Endothelial cell of umbilical vein (primary cell): ENCODE measurements at regions not wholly inside any gene's neighbourhood (a gene's known extent, or its start where the extent isn't known, plus 50 kb on each side); places are given as distances from the start of the nearest gene placed in this dataset.

Experiments
- BruUV-seq: library from RNA; stranded (reverse); fragments of 400-500 nt; replicated peaks from 2 replicates; lab custom pipeline; 2021; lab: Mats Ljungman, UMichigan
- CTCF ChIA-PET: fragments of 300-600, 350-600 bp; sonication (Branson Sonifier 250); formaldehyde crosslinking; loops from one replicate; lab custom pipeline; 2021; ENCODE audit warnings: antibody characterized with exemption, inconsistent platforms; lab: Charles Lee
- POLR2A ChIA-PET: fragments of 300-600, 350-600 bp; sonication (Branson Sonifier 250); formaldehyde crosslinking; loops from one replicate; lab custom pipeline; 2021; ENCODE audit warnings: antibody characterized with exemption, inconsistent platforms; lab: Charles Lee
- DNase-seq: peaks from one replicate; pipeline ENCODE4 v3.0.0-alpha.2; 2011; ENCODE audit warnings: low read depth, low spot score
- FAIRE-seq: peaks from 2 replicates; lab custom pipeline; 2011; peaks lifted over from hg19 to GRCh38; lab: Jason Lieb, UNC
- H2AFZ ChIP-seq: 2 replicates; pipeline ENCODE4 v1.6.0; 2012; ENCODE audit warnings: low read depth, low read length, control low read depth, inconsistent platforms
- H3K27ac ChIP-seq: 2 replicates; pipeline ENCODE4 v1.5.1; 2011; ENCODE audit warnings: low read depth, mild to moderate bottlenecking, control low read depth, low read length, moderate library complexity; ENCODE audit not compliant: insufficient read depth
- H3K27me3 ChIP-seq, 2 experiments: 2 replicates each; pipeline versions ENCODE4 v1.6.0 to v1.6.1; 2011; ENCODE audit warnings: low read length in 2 of 2, mixed read lengths in 1 of 2; ENCODE audit not compliant: control insufficient read depth in 2 of 2, insufficient read depth in 2 of 2
- H3K36me3 ChIP-seq, 2 experiments: 2 replicates in 1 of 2; 3 replicates in 1 of 2; pipeline ENCODE4 v1.5.1; 2011; ENCODE audit warnings: low read length in 2 of 2, mild to moderate bottlenecking in 1 of 2, moderate library complexity in 1 of 2; ENCODE audit not compliant: control insufficient read depth in 2 of 2, insufficient read depth in 2 of 2; ENCODE audit errors: extremely low read depth in 1 of 2
- H3K4me1 ChIP-seq: 3 replicates; pipeline ENCODE4 v1.5.1; 2011; ENCODE audit warnings: mild to moderate bottlenecking, low read length; ENCODE audit not compliant: control insufficient read depth, insufficient read depth; ENCODE audit errors: extremely low read depth
- H3K4me2 ChIP-seq: 2 replicates; pipeline ENCODE4 v1.6.1; 2011; ENCODE audit warnings: low read length, control low read depth, mixed read lengths; ENCODE audit not compliant: insufficient read depth
- H3K4me3 ChIP-seq, 3 experiments: fragments of 200-600 bp in 1 of 3; sonication (generic), shearing (Covaris generic) in 1 of 3; replicated peaks in 1 of 3; 2 replicates each; pipeline ENCODE4 v1.5.1; 2011 to 2016; ENCODE audit warnings: control low read depth in 3 of 3, low read length in 3 of 3, mild to moderate bottlenecking in 2 of 3, inconsistent platforms in 1 of 3, low read depth in 1 of 3, moderate library complexity in 1 of 3; ENCODE audit not compliant: insufficient read depth in 1 of 3
- H3K79me2 ChIP-seq: 2 replicates; pipeline ENCODE4 v1.6.0; 2012; ENCODE audit warnings: low read length, inconsistent platforms; ENCODE audit not compliant: control insufficient read depth, insufficient read depth
- H3K9ac ChIP-seq: replicated peaks from 2 replicates; pipeline ENCODE3; 2011; ENCODE audit warnings: low read length, control low read depth; ENCODE audit not compliant: insufficient read depth; ENCODE audit errors: extremely low read depth
- H3K9me1 ChIP-seq: replicated peaks from 3 replicates; pipeline ENCODE4 v1.6.0; 2011; ENCODE audit warnings: mild to moderate bottlenecking, low read length; ENCODE audit not compliant: control insufficient read depth, insufficient read depth; ENCODE audit errors: extremely low read depth
- H3K9me3 ChIP-seq: replicated peaks from 2 replicates; pipeline ENCODE4 v1.5.1; 2012; ENCODE audit warnings: low read length, inconsistent platforms; ENCODE audit not compliant: control insufficient read depth, insufficient read depth
- H4K20me1 ChIP-seq: replicated peaks from 2 replicates; pipeline ENCODE3; 2011; ENCODE audit warnings: mild to moderate bottlenecking, low read length; ENCODE audit not compliant: control insufficient read depth, insufficient read depth; ENCODE audit errors: extremely low read depth
- EZH2 ChIP-seq: IDR thresholded peaks from 2 replicates; pipeline ENCODE4 v1.6.1; 2012; ENCODE audit warnings: borderline replicate concordance, low read depth, mild to moderate bottlenecking, moderate library complexity, low read length, inconsistent platforms; ENCODE audit not compliant: severe bottlenecking
- GATA2 ChIP-seq: IDR thresholded peaks from 2 replicates; pipeline ENCODE4 v1.7.0; 2011; ENCODE audit warnings: low read depth, mild to moderate bottlenecking, moderate library complexity, mixed read lengths, low read length; ENCODE audit not compliant: insufficient read length, insufficient read depth
- JUN ChIP-seq: IDR thresholded peaks from 2 replicates; pipeline ENCODE4 v1.6.1; 2011; ENCODE audit warnings: borderline replicate concordance, low read depth; ENCODE audit not compliant: insufficient read length, insufficient read depth
- POLR2AphosphoS5 ChIP-seq: IDR thresholded peaks from 2 replicates; pipeline ENCODE4 v1.6.1; 2012; ENCODE audit warnings: low read depth, mild to moderate bottlenecking, control low read depth, low read length, moderate library complexity; ENCODE audit not compliant: insufficient read depth
- dilution Hi-C: fragments of 300-500 bp; cut with MboI; formaldehyde crosslinking; loops from one replicate; pipeline ENCODE4 v1.15.0; 2019; ENCODE audit warnings: low sequenced_read_pairs; ENCODE audit not compliant: extremely low pct_ligation_motif_present
- intact Hi-C: fragments of 100-400 bp; cut with micrococcal nuclease; formaldehyde crosslinking; loops from one replicate; pipeline ENCODE4 v1.10.0; 2022
- TF ChIP-seq, protein P1 (sequence below), 2 donors: IDR thresholded peaks; 1 replicate in 1 of 2; 2 replicates in 1 of 2; pipeline ENCODE4 v1.5.1; 2011; ENCODE audit warnings: low read length in 2 of 2, mild to moderate bottlenecking in 2 of 2, moderate library complexity in 2 of 2, control low read depth in 1 of 2, inconsistent platforms in 1 of 2, low read depth in 1 of 2; ENCODE audit not compliant: insufficient read depth in 1 of 2; ENCODE audit errors: extremely low read depth in 1 of 2
- TF ChIP-seq, protein P2 (sequence below): IDR thresholded peaks from 2 replicates; pipeline ENCODE4 v1.6.1; 2011; ENCODE audit not compliant: insufficient read depth, insufficient read length

DNA sequence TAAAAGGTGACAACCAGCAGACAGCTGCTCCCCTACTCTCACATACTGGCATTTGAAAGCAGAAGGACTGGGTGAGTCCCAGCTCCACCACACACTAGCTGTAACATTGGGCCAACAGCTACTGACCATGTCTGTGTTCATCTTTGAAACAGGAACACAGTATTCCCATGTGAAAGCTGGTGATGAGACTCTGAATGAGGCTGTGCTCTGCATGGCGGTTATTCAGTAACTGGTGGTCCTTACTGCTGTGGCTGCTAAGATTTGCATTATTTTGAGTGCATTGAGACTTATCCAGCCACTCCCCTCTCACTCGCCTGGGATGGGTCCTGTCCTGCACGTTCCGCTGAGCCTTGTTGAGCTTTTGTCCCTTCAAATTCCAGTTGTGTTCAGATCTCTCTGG is 342.9 kb downstream of the FOXL1 start:
- H3K9me1 ChIP-seq = no peaks in the 10 kb centered on the region
- no peak overlapping the region for H3K4me3 ChIP-seq
- ChIA-PET POLR2A (no interaction called here), CTCF (interaction anchor here (0.9 to 1.2 kb wide), 2 partner anchors 96 to 142 kb away, joined by 3 read pairs; no protein-coding TSS in a partner anchor)
- no peak overlapping the region for H3K27ac ChIP-seq
- no peaks in the 10 kb centered on the region for H3K79me2 ChIP-seq
- DNase-seq (no peak), FAIRE-seq (no peak)
- intact Hi-C loops = loop anchor here (10.0 kb wide), 1 partner anchor 254 kb away; no protein-coding TSS in a partner anchor
- H3K4me2 ChIP-seq = no peak overlapping the region
- H3K9ac ChIP-seq = no peak overlapping the region
- no peaks in the 10 kb centered on the region for H4K20me1 ChIP-seq
- no peak overlapping the region for H2AFZ ChIP-seq
- no peaks in the 10 kb centered on the region for H3K36me3 ChIP-seq
- H3K4me1 ChIP-seq = peaks cover 25% of the 10 kb centered on the region
- no TSS peak for BruUV-seq
- no peaks in the 10 kb centered on the region for H3K9me3 ChIP-seq
- TF ChIP-seq POLR2AphosphoS5 (no peak), EZH2 (no peak), GATA2 (no peak)
- no peaks in the 10 kb centered on the region for H3K27me3 ChIP-seq
- dilution Hi-C loops = no loop called here

DNA sequence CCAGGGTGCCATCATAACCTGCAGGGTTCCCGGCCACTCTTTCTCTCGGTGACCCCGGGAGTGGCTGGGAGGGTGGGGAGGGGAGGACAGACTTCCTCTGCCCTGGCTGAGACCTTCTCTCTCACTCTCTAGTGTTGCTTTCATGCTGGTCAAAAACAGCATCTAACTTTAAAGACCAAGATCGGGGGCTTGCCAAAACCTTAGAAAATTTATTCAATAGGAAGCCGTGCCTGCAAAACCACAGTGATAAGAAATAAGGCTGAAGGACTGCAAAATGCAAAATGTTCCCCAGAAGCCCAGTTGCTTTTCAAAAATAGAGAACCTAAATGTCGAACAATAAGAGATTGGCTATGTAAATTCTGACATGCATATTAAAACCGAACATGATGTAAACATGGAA is 344.0 kb downstream of the FOXL1 start:
- no TSS peak for BruUV-seq
- peaks cover 25% of the 10 kb centered on the region for H3K4me1 ChIP-seq
- H3K4me2 ChIP-seq = no peak overlapping the region
- H3K4me3 ChIP-seq = no peak overlapping the region
- FAIRE-seq = no peak
- TF ChIP-seq EZH2 (no peak), POLR2AphosphoS5 (no peak), JUN (no peak)
- TF ChIP-seq, protein P1, sequence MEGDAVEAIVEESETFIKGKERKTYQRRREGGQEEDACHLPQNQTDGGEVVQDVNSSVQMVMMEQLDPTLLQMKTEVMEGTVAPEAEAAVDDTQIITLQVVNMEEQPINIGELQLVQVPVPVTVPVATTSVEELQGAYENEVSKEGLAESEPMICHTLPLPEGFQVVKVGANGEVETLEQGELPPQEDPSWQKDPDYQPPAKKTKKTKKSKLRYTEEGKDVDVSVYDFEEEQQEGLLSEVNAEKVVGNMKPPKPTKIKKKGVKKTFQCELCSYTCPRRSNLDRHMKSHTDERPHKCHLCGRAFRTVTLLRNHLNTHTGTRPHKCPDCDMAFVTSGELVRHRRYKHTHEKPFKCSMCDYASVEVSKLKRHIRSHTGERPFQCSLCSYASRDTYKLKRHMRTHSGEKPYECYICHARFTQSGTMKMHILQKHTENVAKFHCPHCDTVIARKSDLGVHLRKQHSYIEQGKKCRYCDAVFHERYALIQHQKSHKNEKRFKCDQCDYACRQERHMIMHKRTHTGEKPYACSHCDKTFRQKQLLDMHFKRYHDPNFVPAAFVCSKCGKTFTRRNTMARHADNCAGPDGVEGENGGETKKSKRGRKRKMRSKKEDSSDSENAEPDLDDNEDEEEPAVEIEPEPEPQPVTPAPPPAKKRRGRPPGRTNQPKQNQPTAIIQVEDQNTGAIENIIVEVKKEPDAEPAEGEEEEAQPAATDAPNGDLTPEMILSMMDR (IDR thresholded peaks at IDR 0.05; ENCODE audit: extremely low read depth in 1 of 2, insufficient read depth in 1 of 2, low read depth in 1 of 2, low read length in 2 of 2) = no peak
- TF ChIP-seq, protein P2, sequence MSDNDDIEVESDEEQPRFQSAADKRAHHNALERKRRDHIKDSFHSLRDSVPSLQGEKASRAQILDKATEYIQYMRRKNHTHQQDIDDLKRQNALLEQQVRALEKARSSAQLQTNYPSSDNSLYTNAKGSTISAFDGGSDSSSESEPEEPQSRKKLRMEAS = no peak
- no peak for DNase-seq
- no peaks in the 10 kb centered on the region for H3K9me1 ChIP-seq
- ChIA-PET POLR2A (no interaction called here), CTCF (interaction anchor here (0.9 to 3.8 kb wide), 2 partner anchors 35 to 95 kb away, joined by 3 to 15 read pairs; no protein-coding TSS in a partner anchor)
- no peaks in the 10 kb centered on the region for H3K79me2 ChIP-seq
- no peak overlapping the region for H2AFZ ChIP-seq
- no peaks in the 10 kb centered on the region for H4K20me1 ChIP-seq
- H3K9ac ChIP-seq = no peak overlapping the region
- dilution Hi-C loops (no loop called here), intact Hi-C loops (loop anchor here (10.0 kb wide), 1 partner anchor 252 kb away; no protein-coding TSS in a partner anchor)
- H3K9me3 ChIP-seq = no peaks in the 10 kb centered on the region
- no peaks in the 10 kb centered on the region for H3K36me3 ChIP-seq
- no peaks in the 10 kb centered on the region for H3K27me3 ChIP-seq
- H3K27ac ChIP-seq = no peak overlapping the region
